ENCODE measurements at regions not wholly inside any gene's neighbourhood (a gene's known extent, or its start where the extent isn't known, plus 50 kb on each side); places are given as distances from the start of the nearest gene placed in this dataset.

- DNase-seq (ENCODE audit: low spot score): no peak
- ChIA-PET CTCF (no interaction called here), POLR2A (ENCODE audit: low non-redundant PET) (no interaction called here)
- H3K4me1 ChIP-seq (ENCODE audit: insufficient read depth, low read length, poor library complexity, severe bottlenecking): no peaks in the 10 kb centered on the region
- H3K27ac ChIP-seq (ENCODE audit: low read depth, low read length, poor library complexity, severe bottlenecking): no peak overlapping the region
- BruUV-seq (replicated peaks): no TSS peak
- intact Hi-C loops (cut with micrococcal nuclease; ENCODE audit: unreplicated experiment): no loop called here
- no peak for TF ChIP-seq EZH2 (IDR thresholded peaks at IDR 0.05; ENCODE audit: borderline replicate concordance, low read depth, low read length, poor library complexity, severe bottlenecking)
- TF ChIP-seq, protein P1, sequence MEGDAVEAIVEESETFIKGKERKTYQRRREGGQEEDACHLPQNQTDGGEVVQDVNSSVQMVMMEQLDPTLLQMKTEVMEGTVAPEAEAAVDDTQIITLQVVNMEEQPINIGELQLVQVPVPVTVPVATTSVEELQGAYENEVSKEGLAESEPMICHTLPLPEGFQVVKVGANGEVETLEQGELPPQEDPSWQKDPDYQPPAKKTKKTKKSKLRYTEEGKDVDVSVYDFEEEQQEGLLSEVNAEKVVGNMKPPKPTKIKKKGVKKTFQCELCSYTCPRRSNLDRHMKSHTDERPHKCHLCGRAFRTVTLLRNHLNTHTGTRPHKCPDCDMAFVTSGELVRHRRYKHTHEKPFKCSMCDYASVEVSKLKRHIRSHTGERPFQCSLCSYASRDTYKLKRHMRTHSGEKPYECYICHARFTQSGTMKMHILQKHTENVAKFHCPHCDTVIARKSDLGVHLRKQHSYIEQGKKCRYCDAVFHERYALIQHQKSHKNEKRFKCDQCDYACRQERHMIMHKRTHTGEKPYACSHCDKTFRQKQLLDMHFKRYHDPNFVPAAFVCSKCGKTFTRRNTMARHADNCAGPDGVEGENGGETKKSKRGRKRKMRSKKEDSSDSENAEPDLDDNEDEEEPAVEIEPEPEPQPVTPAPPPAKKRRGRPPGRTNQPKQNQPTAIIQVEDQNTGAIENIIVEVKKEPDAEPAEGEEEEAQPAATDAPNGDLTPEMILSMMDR (conservative IDR thresholded peaks at IDR 0.05; ENCODE audit: low read depth, low read length): no peak
- no peak overlapping the region for H3K4me3 ChIP-seq (ENCODE audit: low read depth, low read length, poor library complexity, severe bottlenecking)
- peaks cover 89% of the 10 kb centered on the region for H3K27me3 ChIP-seq (replicated peaks; ENCODE audit: insufficient read depth, low read depth, low read length, poor library complexity)
- H3K36me3 ChIP-seq (ENCODE audit: insufficient read depth, low read length, poor library complexity, severe bottlenecking): no peaks in the 10 kb centered on the region
- no peaks in the 10 kb centered on the region for H3K9me3 ChIP-seq (ENCODE audit: low read depth, low read length, poor library complexity, severe bottlenecking)
Observed at GRCh38 chr5:74040811-74041491, 415.0 kb downstream of the ARHGEF28 start.

DNA sequence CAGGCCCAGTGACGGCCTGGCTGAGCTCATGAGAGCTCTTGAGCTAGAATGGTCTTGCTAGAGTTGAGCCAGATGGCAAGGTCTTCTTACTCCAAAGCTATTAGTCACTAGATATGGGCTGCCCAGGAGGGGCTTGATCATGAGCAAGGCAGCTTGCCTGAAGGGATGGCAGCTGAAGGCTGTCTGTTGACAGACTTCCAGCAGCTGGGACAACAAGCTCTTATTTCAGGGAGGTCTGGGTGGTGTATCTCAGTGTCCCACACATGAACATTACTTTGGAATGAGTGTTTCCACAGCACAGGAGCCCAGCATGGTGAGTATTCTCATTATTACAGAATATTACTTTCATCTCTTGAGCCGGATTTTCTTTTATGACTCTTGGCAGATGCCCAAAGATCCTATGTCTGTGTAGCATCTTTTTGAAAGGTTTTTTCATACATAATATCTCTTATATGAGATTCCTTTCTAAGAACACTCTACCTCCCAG lies 414.1 kb downstream of the ARHGEF28 start:
- H3K4me1 ChIP-seq (ENCODE audit: insufficient read depth, low read length, poor library complexity, severe bottlenecking): no peaks in the 10 kb centered on the region
- TF ChIP-seq, protein P1 (conservative IDR thresholded peaks at IDR 0.05; ENCODE audit: low read depth, low read length): no peak
- TF ChIP-seq EZH2 (IDR thresholded peaks at IDR 0.05; ENCODE audit: borderline replicate concordance, low read depth, low read length, poor library complexity, severe bottlenecking): no peak
- intact Hi-C loops (cut with micrococcal nuclease; ENCODE audit: unreplicated experiment): no loop called here
- peaks cover 97% of the 10 kb centered on the region for H3K27me3 ChIP-seq (replicated peaks; ENCODE audit: insufficient read depth, low read depth, low read length, poor library complexity)
- no peaks in the 10 kb centered on the region for H3K9me3 ChIP-seq (ENCODE audit: low read depth, low read length, poor library complexity, severe bottlenecking)
- ChIA-PET CTCF (no interaction called here), POLR2A (ENCODE audit: low non-redundant PET) (no interaction called here)
- DNase-seq (ENCODE audit: low spot score): peak; percentile 26
- H3K27ac ChIP-seq (ENCODE audit: low read depth, low read length, poor library complexity, severe bottlenecking): no peak overlapping the region
- no peak overlapping the region for H3K4me3 ChIP-seq (ENCODE audit: low read depth, low read length, poor library complexity, severe bottlenecking)
- no TSS peak for BruUV-seq (replicated peaks)
- H3K36me3 ChIP-seq (ENCODE audit: insufficient read depth, low read length, poor library complexity, severe bottlenecking): no peaks in the 10 kb centered on the region

DNA sequence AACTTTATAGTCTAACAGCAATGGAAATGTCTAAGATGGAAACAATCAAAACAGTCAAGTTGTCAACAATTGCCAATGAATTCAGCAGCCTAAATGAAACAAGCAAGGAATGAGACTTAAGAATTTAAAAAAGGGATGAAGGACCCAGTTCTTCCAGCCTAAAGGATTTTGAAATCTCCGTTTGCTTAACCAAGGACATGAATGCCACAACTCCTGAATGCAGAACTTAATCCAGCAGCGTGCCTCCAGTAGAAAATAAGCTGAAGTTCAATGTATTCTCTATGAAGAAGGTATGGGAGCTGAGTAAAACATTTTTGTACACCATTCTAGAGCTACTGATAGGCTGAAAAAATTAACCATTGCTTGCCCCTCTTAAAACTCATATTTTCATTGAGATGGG lies 411.3 kb downstream of the ARHGEF28 start:
- H3K27me3 ChIP-seq (replicated peaks; ENCODE audit: insufficient read depth, low read depth, low read length, poor library complexity): peaks cover 100% of the 10 kb centered on the region
- no peaks in the 10 kb centered on the region for H3K4me1 ChIP-seq (ENCODE audit: insufficient read depth, low read length, poor library complexity, severe bottlenecking)
- CTCF ChIA-PET: no interaction called here
- no peak overlapping the region for H3K4me3 ChIP-seq (ENCODE audit: low read depth, low read length, poor library complexity, severe bottlenecking)
- TF ChIP-seq, protein P1 (conservative IDR thresholded peaks at IDR 0.05; ENCODE audit: low read depth, low read length): no peak
- no peak for TF ChIP-seq EZH2 (IDR thresholded peaks at IDR 0.05; ENCODE audit: borderline replicate concordance, low read depth, low read length, poor library complexity, severe bottlenecking)
- H3K36me3 ChIP-seq (ENCODE audit: insufficient read depth, low read length, poor library complexity, severe bottlenecking): no peaks in the 10 kb centered on the region
- no peak overlapping the region for H3K27ac ChIP-seq (ENCODE audit: low read depth, low read length, poor library complexity, severe bottlenecking)
- no peaks in the 10 kb centered on the region for H3K9me3 ChIP-seq (ENCODE audit: low read depth, low read length, poor library complexity, severe bottlenecking)
- BruUV-seq (replicated peaks): no TSS peak
- DNase-seq (ENCODE audit: low spot score): no peak
- intact Hi-C loops (cut with micrococcal nuclease; ENCODE audit: unreplicated experiment): loop anchor here (5.0 kb wide), 1 partner anchor 605 kb away; the partner anchor contains the start of gene ENC1
- POLR2A ChIA-PET (ENCODE audit: low non-redundant PET): no interaction called here
